Kidney (tissue), 13 donors: ENCODE measurements at regions not wholly inside any gene's neighbourhood (a gene's known extent, or its start where the extent isn't known, plus 50 kb on each side); places are given as distances from the start of the nearest gene placed in this dataset.

ENCODE experiments used
- DNase-seq, 5 donors: peaks; one replicate each; pipeline ENCODE4 v3.0.0-alpha.2; 2013 to 2020
- FAIRE-seq: peaks from 2 replicates; lab custom pipeline; 2012; peaks lifted over from hg19 to GRCh38; lab: Jason Lieb, UNC
- H3K27ac ChIP-seq, 2 donors: one replicate each; pipeline ENCODE4 v1.7.0; 2013; ENCODE audit warnings: low read depth in 2 of 2, low read length in 2 of 2, inconsistent platforms in 1 of 2
- H3K27me3 ChIP-seq: one replicate; pipeline ENCODE4 v1.7.1; 2013; ENCODE audit warnings: low read length, inconsistent platforms; ENCODE audit not compliant: control insufficient read depth, insufficient read depth
- H3K36me3 ChIP-seq, 3 donors: one replicate each; pipeline versions ENCODE4 v1.7.0 to v1.7.1; 2013; ENCODE audit warnings: low read length in 3 of 3, control low read depth in 1 of 3, inconsistent platforms in 1 of 3; ENCODE audit not compliant: insufficient read depth in 3 of 3, control insufficient read depth in 2 of 3
- H3K4me1 ChIP-seq, 3 donors: one replicate each; pipeline versions ENCODE4 v1.7.0 to v1.7.1; 2013; ENCODE audit warnings: low read length in 3 of 3, inconsistent platforms in 1 of 3, low read depth in 1 of 3; ENCODE audit not compliant: control insufficient read depth in 2 of 3, insufficient read depth in 2 of 3
- H3K4me3 ChIP-seq, 3 donors: one replicate each; pipeline versions ENCODE4 v1.7.0 to v1.8.1; 2013; ENCODE audit warnings: low read length in 3 of 3, control low read depth in 1 of 3, inconsistent platforms in 1 of 3
- H3K9ac ChIP-seq, 3 donors: one replicate each; pipeline versions ENCODE4 v1.7.0 to v1.7.1; 2013; ENCODE audit warnings: low read length in 3 of 3, control low read depth in 1 of 3, inconsistent platforms in 1 of 3
- H3K9me3 ChIP-seq, 3 donors: one replicate each; pipeline versions ENCODE4 v1.7.0 to v1.7.1; 2013; ENCODE audit warnings: low read length in 3 of 3, control low read depth in 1 of 3, inconsistent platforms in 1 of 3; ENCODE audit not compliant: control insufficient read depth in 2 of 3, insufficient read depth in 1 of 3
- intact Hi-C: fragments of 100-400 bp; cut with DNase I; formaldehyde crosslinking; loops from one replicate; pipeline ENCODE4 v1.11.1; 2022
- TF ChIP-seq, protein P1 (sequence below): IDR thresholded peaks from 3 replicates; pipeline ENCODE4 v1.5.1; 2012; ENCODE audit warnings: mild to moderate bottlenecking, moderate library complexity, borderline replicate concordance; ENCODE audit not compliant: insufficient read depth; ENCODE audit errors: extremely low read depth
- donor health status: control.
- donor health status: control.
- donor health status: control.
- donor health status: control.
- donor health status: control.
- donor health status: DM: yes; HTN: yes; CAD: no.
- donor health status: Normal renal cell carcinoma (clear cell type).

DNA sequence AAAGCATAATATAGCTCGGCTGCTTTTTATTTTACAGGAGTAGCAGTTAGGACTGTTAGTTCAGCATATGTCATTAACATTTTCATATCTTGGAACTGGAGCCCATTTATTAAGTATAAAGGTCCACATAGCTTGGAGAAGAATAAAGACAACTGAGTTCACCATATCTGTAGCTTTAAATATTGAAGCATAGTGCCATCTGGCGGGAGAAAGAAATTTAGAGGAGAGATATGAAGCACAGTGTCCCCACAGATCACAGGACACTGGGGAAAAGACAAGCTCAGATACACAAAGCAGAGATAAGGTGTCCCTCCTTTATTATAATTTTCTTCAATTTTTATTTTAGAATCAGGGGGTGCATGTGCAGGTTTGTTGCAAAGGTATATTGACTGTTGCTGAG lies 104.7 kb upstream of the FREM2 start:
- FAIRE-seq (peak; percentile 8), DNase-seq (peak in 2 of 5 donors; percentile 66 to 81)
- no peak overlapping the region for H3K27ac ChIP-seq
- TF ChIP-seq, protein P1, sequence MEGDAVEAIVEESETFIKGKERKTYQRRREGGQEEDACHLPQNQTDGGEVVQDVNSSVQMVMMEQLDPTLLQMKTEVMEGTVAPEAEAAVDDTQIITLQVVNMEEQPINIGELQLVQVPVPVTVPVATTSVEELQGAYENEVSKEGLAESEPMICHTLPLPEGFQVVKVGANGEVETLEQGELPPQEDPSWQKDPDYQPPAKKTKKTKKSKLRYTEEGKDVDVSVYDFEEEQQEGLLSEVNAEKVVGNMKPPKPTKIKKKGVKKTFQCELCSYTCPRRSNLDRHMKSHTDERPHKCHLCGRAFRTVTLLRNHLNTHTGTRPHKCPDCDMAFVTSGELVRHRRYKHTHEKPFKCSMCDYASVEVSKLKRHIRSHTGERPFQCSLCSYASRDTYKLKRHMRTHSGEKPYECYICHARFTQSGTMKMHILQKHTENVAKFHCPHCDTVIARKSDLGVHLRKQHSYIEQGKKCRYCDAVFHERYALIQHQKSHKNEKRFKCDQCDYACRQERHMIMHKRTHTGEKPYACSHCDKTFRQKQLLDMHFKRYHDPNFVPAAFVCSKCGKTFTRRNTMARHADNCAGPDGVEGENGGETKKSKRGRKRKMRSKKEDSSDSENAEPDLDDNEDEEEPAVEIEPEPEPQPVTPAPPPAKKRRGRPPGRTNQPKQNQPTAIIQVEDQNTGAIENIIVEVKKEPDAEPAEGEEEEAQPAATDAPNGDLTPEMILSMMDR, result peak; percentile 28
- H3K9ac ChIP-seq, result no peak overlapping the region
- intact Hi-C loops, result no loop called here
- no peaks in the 10 kb centered on the region for H3K36me3 ChIP-seq
- H3K4me3 ChIP-seq, result no peak overlapping the region
- no peaks in the 10 kb centered on the region for H3K9me3 ChIP-seq
- no peaks in the 10 kb centered on the region for H3K27me3 ChIP-seq
- H3K4me1 ChIP-seq, result no peaks in the 10 kb centered on the region

GRCh38 chr13:38590230-38590629 lies 96.6 kb upstream of the FREM2 start:
- DNase-seq (no peak), FAIRE-seq (no peak)
- no peaks in the 10 kb centered on the region for H3K27me3 ChIP-seq
- intact Hi-C loops, result no loop called here
- H3K27ac ChIP-seq, result no peak overlapping the region
- no peaks in the 10 kb centered on the region for H3K9me3 ChIP-seq
- H3K9ac ChIP-seq, result no peak overlapping the region
- no peaks in the 10 kb centered on the region for H3K4me1 ChIP-seq
- TF ChIP-seq, protein P1, result no peak
- no peaks in the 10 kb centered on the region for H3K36me3 ChIP-seq
- H3K4me3 ChIP-seq, result no peak overlapping the region

DNA sequence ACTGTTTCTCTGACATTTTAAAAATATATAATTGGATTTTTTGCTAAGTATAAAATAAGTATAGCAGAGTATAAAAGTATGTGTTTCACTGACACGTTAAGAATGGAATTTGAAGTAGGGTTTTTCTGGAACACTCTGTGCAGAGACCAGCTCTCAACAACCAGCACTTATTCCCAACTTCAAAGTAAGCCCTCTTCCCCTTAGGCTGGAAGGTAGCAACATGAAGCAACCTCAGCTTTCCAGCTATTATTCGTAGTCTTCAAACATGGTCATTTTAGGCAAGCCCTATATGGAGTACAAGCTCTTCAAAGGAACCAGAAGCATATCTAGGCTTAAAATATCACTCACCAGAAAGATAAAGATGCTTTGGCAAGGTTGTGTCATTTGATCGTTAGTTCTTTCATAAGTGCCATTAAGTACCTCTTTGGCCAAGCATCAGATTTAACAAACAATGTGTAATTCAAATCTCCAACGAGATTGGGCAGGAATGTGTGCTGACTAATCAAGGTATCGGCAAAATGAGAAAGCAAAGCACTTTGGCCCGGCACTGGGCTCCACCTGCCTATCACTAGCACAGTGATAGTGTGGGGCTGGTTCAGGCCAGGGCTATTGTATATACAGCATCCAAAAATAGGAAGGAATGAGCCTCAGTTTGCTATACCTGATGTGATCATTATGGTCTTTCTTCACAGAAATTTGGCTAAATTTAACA lies 95.9 kb upstream of the FREM2 start:
- Histone ChIP-seq H3K4me1 (no peaks in the 10 kb centered on the region), H3K9ac (no peak overlapping the region), H3K4me3 (no peak overlapping the region), H3K27me3 (no peaks in the 10 kb centered on the region), H3K27ac (no peak overlapping the region), H3K9me3 (no peaks in the 10 kb centered on the region), H3K36me3 (no peaks in the 10 kb centered on the region)
- intact Hi-C loops, result no loop called here
- DNase-seq (no peak), FAIRE-seq (no peak)
- TF ChIP-seq, protein P1, result no peak
